Psoas muscle (tissue), 7 donors: ENCODE measurements at regions not wholly inside any gene's neighbourhood (a gene's known extent, or its start where the extent isn't known, plus 50 kb on each side); places are given as distances from the start of the nearest gene placed in this dataset.

Source experiments
- ATAC-seq, 4 donors: fragments of 200-7000 bp; cut with Tn5 transposase; one replicate each; pipeline ENCODE4 v1.9.1; 2020; ENCODE audit warnings: moderate library complexity in 3 of 4, mild to moderate bottlenecking in 2 of 4
- DNase-seq, 2 donors: peaks; one replicate each; pipeline ENCODE4 v3.0.0-alpha.2; 2020
- H3K27ac ChIP-seq: fragments of 200-600 bp; one replicate; pipeline ENCODE4 v1.8.0; 2022
- H3K27me3 ChIP-seq, 3 donors: fragments of 200-600 bp in 1 of 3; one replicate each; pipeline versions ENCODE4 v1.6.1 to v1.8.0; 2013 to 2022; ENCODE audit warnings: low read length in 2 of 3, mild to moderate bottlenecking in 2 of 3, moderate library complexity in 1 of 3; ENCODE audit not compliant: insufficient read depth in 3 of 3
- H3K36me3 ChIP-seq, 2 donors: fragments of 200-600 bp in 1 of 2; one replicate each; pipeline versions ENCODE4 v1.6.1 to v1.8.0; 2013 to 2022; ENCODE audit warnings: low read depth in 1 of 2, mild to moderate bottlenecking in 1 of 2, moderate library complexity in 1 of 2; ENCODE audit not compliant: insufficient read depth in 1 of 2
- H3K4me1 ChIP-seq: fragments of 200-600 bp; one replicate; pipeline ENCODE4 v1.8.0; 2022
- H3K4me3 ChIP-seq: fragments of 200-600 bp; one replicate; pipeline ENCODE4 v1.8.0; 2022; ENCODE audit warnings: mild to moderate bottlenecking
- H3K9me3 ChIP-seq: fragments of 200-600 bp; one replicate; pipeline ENCODE4 v1.8.0; 2022
- CTCF ChIP-seq: fragments of 200-600 bp; IDR thresholded peaks from one replicate; pipeline ENCODE4 v1.8.0; 2022; ENCODE audit warnings: antibody characterized with exemption
- WGBS, 3 donors: extraction: QIAGEN DNeasy Blood & Tissue Kit; methylation state at CpG; one replicate each; pipeline versions ENCODE4 v1.1.6 to v1.1.7; 2013; 5-methylcytosine and 5-hydroxymethylcytosine counted together
- intact Hi-C, 2 donors: fragments of 100-400 bp; cut with DNase I; formaldehyde crosslinking; loops; one replicate each; pipeline versions ENCODE4 v1.11.0 to v1.14.2; 2022
- donor health status: healthy with polysubstance abuse.
- donor health status: DM: no; HTN: no; CAD: no; lungs with moderate emphysema.
- donor health status: Bipolar disorder and iron deficiency.
- donor health status: healthy.
- donor health status: DM: yes; HTN: yes; CAD: no.
- donor health status: DM: no; HTN: no; CAD: no.
- donor health status: DM: yes; HTN: yes; CAD: no.

- no peak for TF ChIP-seq CTCF
- Histone ChIP-seq H3K27ac (no peak overlapping the region), H3K36me3 (no peaks in the 10 kb centered on the region), H3K27me3 (no peaks in the 10 kb centered on the region), H3K4me3 (no peak overlapping the region), H3K9me3 (no peaks in the 10 kb centered on the region), H3K4me1 (no peaks in the 10 kb centered on the region)
- DNase-seq (no peak), ATAC-seq (no peak)
- 86 to 95% (median 92%) methylated on average over 7 of the region's 7 CpGs for WGBS, 3 donors
- intact Hi-C loops = no loop called here
Observed at GRCh38 chr19:31985001-31985605, 360.3 kb upstream of the ZNF507 start.

GRCh38 chr19:31986951-31987350 is 358.5 kb upstream of the ZNF507 start:
- Histone ChIP-seq H3K4me1 (no peaks in the 10 kb centered on the region), H3K36me3 (no peaks in the 10 kb centered on the region), H3K9me3 (no peaks in the 10 kb centered on the region), H3K27me3 (no peaks in the 10 kb centered on the region), H3K27ac (no peak overlapping the region), H3K4me3 (no peak overlapping the region)
- intact Hi-C loops = no loop called here
- WGBS, 3 donors = 84 to 88% (median 84%) methylated on average over 1 of the region's 1 CpG
- no peak for DNase-seq
- no peak for ATAC-seq
- TF ChIP-seq CTCF = no peak

- TF ChIP-seq CTCF = no peak
- Histone ChIP-seq H3K27me3 (no peaks in the 10 kb centered on the region), H3K4me3 (no peak overlapping the region), H3K4me1 (no peaks in the 10 kb centered on the region), H3K27ac (no peak overlapping the region), H3K9me3 (no peaks in the 10 kb centered on the region), H3K36me3 (no peaks in the 10 kb centered on the region)
- no peak for ATAC-seq
- no peak for DNase-seq
- 83 to 97% (median 95%) methylated on average over 2 of the region's 2 CpGs for WGBS, 3 donors
- intact Hi-C loops = no loop called here
Observed at GRCh38 chr19:31988256-31988655, 357.2 kb upstream of the ZNF507 start.

GRCh38 chr19:31991984-31992655 is 353.3 kb upstream of the ZNF507 start:
- intact Hi-C loops = no loop called here
- WGBS, 3 donors = 85 to 88% (median 86%) methylated on average over 16 of the region's 16 CpGs
- no peak overlapping the region for H3K27ac ChIP-seq
- no peaks in the 10 kb centered on the region for H3K27me3 ChIP-seq
- no peaks in the 10 kb centered on the region for H3K36me3 ChIP-seq
- no peaks in the 10 kb centered on the region for H3K9me3 ChIP-seq
- TF ChIP-seq CTCF = no peak
- ATAC-seq (no peak), DNase-seq (no peak)
- no peaks in the 10 kb centered on the region for H3K4me1 ChIP-seq
- H3K4me3 ChIP-seq = no peak overlapping the region

- no peaks in the 10 kb centered on the region for H3K4me1 ChIP-seq
- intact Hi-C loops = no loop called here
- WGBS, 3 donors = 90 to 93% (median 90%) methylated on average over 3 of the region's 3 CpGs
Observed at GRCh38 chr19:31992750-31993149, 352.7 kb upstream of the ZNF507 start.

More at GRCh38 chr19:31992750-31993149, 352.7 kb upstream of the ZNF507 start:
- no peaks in the 10 kb centered on the region for H3K36me3 ChIP-seq
- DNase-seq (no peak), ATAC-seq (no peak)
- no peaks in the 10 kb centered on the region for H3K27me3 ChIP-seq
- no peak for TF ChIP-seq CTCF
- H3K27ac ChIP-seq = no peak overlapping the region
- no peaks in the 10 kb centered on the region for H3K9me3 ChIP-seq
- no peak overlapping the region for H3K4me3 ChIP-seq
